GM12892 (cell line): ENCODE measurements at regions not wholly inside any gene's neighbourhood (a gene's known extent, or its start where the extent isn't known, plus 50 kb on each side); places are given as distances from the start of the nearest gene placed in this dataset.

Experiments used
- POLR2A ChIP-seq: IDR thresholded peaks from 2 replicates; pipeline ENCODE4 v1.6.1; 2011; ENCODE audit warnings: low read depth, low read length, control low read depth
- TAF1 ChIP-seq: IDR thresholded peaks from 2 replicates; pipeline ENCODE4 v1.6.1; 2011; ENCODE audit warnings: low read depth, mild to moderate bottlenecking, control low read depth, low read length, borderline replicate concordance

DNA sequence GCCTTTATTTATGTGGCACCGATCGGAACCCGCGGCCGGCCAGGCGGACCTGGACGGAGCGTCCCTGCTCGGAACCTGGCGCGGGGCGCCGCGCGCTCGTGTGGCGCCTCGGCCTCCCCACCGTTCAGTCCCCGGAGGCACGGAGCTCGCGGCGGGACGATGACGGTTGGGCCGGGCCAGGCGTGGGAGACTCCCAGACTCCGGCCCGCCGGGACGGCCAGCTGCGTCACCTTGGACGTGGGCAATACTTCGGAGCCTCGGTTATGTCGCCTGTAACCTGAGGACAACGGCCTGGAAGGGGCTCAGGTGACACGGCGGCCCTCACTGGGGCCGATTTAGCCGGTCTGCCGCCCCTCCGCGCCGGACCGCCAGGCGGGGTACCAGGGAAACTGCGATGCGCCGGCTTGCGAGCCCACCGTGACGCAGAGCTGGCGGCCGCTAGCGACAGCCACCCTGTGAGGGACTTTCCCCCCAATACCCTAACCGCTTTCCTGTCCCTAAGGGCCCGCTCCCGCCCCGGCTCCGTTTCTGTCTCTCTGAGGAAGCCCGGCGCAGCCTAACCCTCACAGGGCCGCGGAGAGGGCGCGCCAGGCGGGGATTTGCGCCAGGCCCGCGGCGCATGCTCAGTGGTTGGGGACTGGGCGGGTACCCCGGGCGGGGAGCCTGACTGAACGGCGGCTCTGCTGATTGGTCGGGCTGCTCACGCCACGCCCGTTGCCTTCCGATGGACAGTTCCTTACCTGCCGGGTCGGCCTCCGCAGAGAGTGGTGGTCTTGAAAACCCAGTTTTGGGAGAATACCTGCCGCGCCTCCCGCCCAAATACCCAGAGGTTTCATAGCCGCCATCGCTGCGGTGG lies 109.5 kb upstream of the DOCK9 start:
- no peak for TF ChIP-seq POLR2A
- no peak for TF ChIP-seq TAF1
